AG09309 (cell line): ENCODE measurements at regions not wholly inside any gene's neighbourhood (a gene's known extent, or its start where the extent isn't known, plus 50 kb on each side); places are given as distances from the start of the nearest gene placed in this dataset.

Experiments
- DNase-seq: peaks from one replicate; pipeline ENCODE4 v3.0.0-alpha.2; 2010; ENCODE audit warnings: low read depth
- H3K4me3 ChIP-seq: 2 replicates; pipeline ENCODE4 v1.5.1; 2011; ENCODE audit warnings: mild to moderate bottlenecking, low read depth, low read length, moderate library complexity; ENCODE audit not compliant: control insufficient read depth
- TF ChIP-seq, protein P1 (sequence below): IDR thresholded peaks from 2 replicates; pipeline ENCODE4 v1.5.1; 2011; ENCODE audit warnings: mild to moderate bottlenecking, low read depth, low read length, inconsistent platforms; ENCODE audit not compliant: insufficient read depth, control insufficient read depth; ENCODE audit errors: missing control alignments

DNA sequence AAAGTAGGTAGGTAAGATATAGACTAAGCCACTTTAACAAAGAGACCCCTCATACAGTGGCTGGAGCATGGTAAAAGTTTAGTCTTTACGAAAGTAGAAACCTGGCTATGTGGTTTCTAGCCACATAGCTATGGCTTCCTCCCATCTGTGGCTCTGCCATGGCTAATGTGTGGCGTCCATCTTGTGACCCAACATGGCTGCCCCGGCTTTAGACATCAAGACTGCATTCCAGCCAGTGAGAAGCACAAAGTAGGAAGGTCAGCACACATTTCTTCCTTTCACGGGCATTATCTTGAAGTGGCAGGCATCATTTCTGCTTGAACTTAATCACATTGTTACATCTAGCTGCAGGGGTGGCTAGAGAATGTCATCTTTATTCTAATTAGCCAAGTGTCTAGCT, 148.3 kb downstream of the TBX5 start:
- TF ChIP-seq, protein P1, sequence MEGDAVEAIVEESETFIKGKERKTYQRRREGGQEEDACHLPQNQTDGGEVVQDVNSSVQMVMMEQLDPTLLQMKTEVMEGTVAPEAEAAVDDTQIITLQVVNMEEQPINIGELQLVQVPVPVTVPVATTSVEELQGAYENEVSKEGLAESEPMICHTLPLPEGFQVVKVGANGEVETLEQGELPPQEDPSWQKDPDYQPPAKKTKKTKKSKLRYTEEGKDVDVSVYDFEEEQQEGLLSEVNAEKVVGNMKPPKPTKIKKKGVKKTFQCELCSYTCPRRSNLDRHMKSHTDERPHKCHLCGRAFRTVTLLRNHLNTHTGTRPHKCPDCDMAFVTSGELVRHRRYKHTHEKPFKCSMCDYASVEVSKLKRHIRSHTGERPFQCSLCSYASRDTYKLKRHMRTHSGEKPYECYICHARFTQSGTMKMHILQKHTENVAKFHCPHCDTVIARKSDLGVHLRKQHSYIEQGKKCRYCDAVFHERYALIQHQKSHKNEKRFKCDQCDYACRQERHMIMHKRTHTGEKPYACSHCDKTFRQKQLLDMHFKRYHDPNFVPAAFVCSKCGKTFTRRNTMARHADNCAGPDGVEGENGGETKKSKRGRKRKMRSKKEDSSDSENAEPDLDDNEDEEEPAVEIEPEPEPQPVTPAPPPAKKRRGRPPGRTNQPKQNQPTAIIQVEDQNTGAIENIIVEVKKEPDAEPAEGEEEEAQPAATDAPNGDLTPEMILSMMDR, result no peak
- no peak overlapping the region for H3K4me3 ChIP-seq
- DNase-seq, result no peak

DNA sequence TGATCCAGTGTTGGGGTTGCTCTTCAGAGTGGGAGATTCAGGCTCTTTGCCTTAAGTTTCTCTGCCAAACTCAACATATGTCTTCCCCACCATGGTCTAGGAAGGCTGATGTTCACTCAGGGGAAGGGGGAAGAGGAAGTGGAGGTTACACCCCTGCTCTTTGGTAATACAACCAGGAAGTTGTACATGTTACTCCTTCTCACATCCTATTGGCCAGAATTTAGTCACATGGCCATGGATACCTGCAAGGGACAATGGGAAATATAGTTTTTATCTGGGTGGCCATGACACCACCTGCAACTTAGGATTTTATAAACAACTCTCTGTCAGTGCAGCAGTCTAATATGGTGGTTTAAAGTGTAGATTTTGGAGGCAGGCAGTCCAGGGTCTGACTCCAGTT, 150.9 kb downstream of the TBX5 start:
- no peak overlapping the region for H3K4me3 ChIP-seq
- no peak for DNase-seq
- TF ChIP-seq, protein P1, result no peak

DNA sequence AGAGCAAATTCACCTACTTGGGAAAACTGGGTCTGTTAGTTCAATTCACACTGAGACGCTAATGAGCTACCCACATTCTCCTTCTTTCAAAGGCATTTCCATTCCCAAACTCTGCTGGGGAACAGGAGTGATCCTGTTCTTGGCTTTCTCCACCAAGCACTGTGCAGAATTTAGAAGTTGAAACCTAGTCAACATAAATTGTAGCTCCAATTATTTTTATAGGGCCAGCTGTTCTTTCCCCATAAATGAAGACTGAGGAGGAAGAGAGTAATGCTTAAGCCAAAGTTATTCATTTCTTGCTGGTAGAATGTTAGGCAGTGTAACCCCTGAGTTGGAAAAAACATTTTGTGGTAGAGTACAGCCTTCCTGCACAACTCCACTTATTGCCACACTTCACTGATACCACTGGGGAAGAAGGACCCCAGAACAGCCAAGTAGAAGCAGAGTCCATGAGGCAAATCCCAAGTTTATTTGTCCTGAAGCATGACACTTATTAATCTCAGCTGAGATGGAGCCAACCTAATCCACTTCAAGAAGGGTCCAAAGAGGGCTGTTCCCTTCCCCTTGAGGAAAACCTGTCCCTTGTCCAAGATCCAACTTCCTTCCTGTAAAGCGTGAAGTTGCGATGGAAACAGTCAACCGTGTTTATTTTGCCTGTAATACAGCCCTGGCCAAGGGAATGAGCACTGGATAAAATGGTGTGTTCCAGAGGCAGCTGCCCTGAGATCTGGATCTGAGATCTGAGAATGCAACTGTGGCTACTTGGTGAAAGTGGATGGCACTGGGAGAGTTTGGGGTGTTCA, 151.8 kb downstream of the TBX5 start:
- H3K4me3 ChIP-seq, result no peak overlapping the region
- TF ChIP-seq, protein P1, result no peak
- DNase-seq, result no peak

DNA sequence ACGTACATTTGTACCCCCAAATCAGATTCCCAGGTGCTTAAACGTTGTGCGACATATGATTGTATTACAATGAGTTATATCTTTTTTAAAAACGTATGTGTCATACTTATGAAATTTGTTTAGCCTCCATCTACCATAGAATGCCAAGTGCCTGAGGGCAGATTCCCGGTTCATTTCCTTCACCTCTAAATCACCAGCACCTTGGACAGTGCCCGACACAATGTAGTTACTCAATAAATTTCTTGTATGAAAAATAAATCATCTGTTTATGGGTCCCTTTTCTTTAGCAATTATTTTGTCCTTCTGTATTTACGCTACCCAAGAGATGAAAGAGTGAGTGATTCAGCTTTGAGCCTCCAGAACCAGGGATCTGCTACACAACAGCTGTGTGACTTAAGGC, 157.4 kb downstream of the TBX5 start:
- no peak overlapping the region for H3K4me3 ChIP-seq
- TF ChIP-seq, protein P1, result no peak
- DNase-seq, result no peak

DNA sequence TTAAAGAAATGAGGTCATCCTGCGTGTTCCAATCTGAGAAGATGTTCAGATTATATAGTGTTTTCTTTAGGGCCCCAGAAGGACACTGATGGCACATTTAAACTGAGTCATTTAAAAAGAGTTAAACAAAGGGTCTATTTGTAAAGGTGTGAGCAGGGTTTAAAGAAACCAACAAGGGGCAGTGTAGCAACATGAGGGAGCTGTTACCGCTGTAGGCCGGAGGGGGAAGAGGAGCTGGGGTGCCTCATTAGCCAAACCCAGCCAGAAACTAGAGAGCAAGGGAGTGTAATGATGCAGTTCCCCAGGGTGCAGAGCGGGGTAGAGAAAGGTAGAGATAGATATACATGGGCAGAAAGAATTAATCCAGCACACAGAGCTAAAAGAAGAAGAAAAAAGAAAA, 160.4 kb downstream of the TBX5 start:
- TF ChIP-seq, protein P1, result peak; percentile 33
- DNase-seq, result no peak

DNA sequence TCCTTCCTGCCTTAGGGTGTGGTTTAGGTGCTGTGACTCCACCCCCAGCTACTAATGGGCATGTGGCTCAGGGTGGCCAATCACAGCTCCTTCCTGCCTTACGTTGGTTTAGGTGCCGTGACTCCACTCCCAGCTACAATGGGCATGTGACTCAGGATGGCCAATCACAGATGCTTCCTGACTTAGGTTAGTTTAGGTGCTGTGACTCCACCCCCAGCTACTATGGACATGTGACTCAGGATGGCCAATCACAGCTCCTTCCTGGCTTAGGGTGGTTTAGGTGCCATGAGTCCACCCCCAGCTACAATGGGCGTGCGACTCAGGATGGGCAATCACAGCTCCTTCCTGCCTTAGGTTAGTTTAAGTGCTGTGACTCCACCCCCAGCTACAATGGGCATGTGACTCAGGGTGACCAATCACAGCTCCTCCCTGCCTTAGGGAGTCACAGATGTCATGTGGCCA, 163.9 kb downstream of the TBX5 start:
- no peak overlapping the region for H3K4me3 ChIP-seq
- TF ChIP-seq, protein P1, result no peak
- DNase-seq, result no peak

More for the DNA sequence above, 160.4 kb downstream of the TBX5 start:
- no peak overlapping the region for H3K4me3 ChIP-seq
